ENCODE measurements at regions not wholly inside any gene's neighbourhood (a gene's known extent, or its start where the extent isn't known, plus 50 kb on each side); places are given as distances from the start of the nearest gene placed in this dataset.

DNA sequence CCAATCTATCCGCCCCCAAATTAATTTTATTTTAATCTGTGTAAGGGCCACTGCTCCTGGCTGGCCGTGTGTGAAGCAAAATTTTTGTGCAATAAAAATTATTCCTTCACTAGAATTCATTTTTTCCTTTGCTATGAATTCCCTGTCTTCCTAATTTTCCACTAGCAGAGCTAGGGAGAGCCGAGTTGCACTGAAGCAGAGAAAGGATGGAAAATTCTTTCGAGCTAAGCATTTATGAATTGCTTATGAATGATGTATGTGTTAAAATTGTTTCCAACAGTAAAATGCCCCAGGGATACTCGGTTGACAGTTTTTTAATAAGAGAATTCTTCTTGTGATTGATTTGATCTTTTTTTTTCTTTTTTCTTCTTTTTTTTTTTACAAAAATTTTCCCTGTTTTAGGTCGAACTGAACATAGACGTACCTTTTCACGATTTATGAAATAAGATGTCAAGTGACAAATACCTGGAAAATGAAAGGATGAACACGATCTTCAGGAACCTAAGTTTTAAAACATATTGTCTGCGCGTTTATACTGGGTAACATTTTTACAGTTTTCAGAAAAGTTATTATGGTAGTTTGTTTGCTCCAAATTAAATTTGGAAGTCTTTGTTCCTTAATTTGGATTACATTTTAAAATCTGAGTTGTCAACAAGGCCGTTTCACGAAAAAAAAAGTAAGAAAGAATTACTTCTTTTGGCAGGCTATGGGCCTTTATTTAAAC lies 288.8 kb upstream of the NFE2L3 start:
- Histone ChIP-seq H3K27me3 (ENCODE audit: insufficient read depth, low read length, poor library complexity) (peaks cover 11% of the 10 kb centered on the region), H3K9me3 (ENCODE audit: insufficient read depth, low read length, severe bottlenecking) (no peaks in the 10 kb centered on the region), H3K4me2 (ENCODE audit: insufficient read depth, low read length) (no peak overlapping the region), H3K36me3 (ENCODE audit: insufficient read depth, low read length) (no peaks in the 10 kb centered on the region), H3K79me2 (ENCODE audit: insufficient read depth, low read length) (no peaks in the 10 kb centered on the region), H3K27ac (ENCODE audit: low read length) (no peak overlapping the region), H2AFZ (ENCODE audit: low read depth, low read length) (no peak overlapping the region), H3K4me3 (ENCODE audit: low read depth in 1 of 2, low read length in 2 of 2) (no peak overlapping the region), H3K9ac (ENCODE audit: low read depth, low read length) (no peak overlapping the region), H3K4me1 (ENCODE audit: insufficient read depth, low read length) (no peaks in the 10 kb centered on the region), H4K20me1 (ENCODE audit: insufficient read depth, low read length) (no peaks in the 10 kb centered on the region)
- TF ChIP-seq EZH2 (IDR thresholded peaks at IDR 0.05; ENCODE audit: borderline replicate concordance, low read depth, low read length, severe bottlenecking) = no peak
- TF ChIP-seq, protein P1, sequence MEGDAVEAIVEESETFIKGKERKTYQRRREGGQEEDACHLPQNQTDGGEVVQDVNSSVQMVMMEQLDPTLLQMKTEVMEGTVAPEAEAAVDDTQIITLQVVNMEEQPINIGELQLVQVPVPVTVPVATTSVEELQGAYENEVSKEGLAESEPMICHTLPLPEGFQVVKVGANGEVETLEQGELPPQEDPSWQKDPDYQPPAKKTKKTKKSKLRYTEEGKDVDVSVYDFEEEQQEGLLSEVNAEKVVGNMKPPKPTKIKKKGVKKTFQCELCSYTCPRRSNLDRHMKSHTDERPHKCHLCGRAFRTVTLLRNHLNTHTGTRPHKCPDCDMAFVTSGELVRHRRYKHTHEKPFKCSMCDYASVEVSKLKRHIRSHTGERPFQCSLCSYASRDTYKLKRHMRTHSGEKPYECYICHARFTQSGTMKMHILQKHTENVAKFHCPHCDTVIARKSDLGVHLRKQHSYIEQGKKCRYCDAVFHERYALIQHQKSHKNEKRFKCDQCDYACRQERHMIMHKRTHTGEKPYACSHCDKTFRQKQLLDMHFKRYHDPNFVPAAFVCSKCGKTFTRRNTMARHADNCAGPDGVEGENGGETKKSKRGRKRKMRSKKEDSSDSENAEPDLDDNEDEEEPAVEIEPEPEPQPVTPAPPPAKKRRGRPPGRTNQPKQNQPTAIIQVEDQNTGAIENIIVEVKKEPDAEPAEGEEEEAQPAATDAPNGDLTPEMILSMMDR (IDR thresholded peaks at IDR 0.05; ENCODE audit: borderline replicate concordance, extremely low read depth, low read length, poor library complexity, severe bottlenecking) = no peak
- no peak for ATAC-seq (ENCODE audit: insufficient read depth, low read depth)
- no peak for DNase-seq

- Histone ChIP-seq H3K36me3 (ENCODE audit: insufficient read depth, low read length) (no peaks in the 10 kb centered on the region), H3K27ac (ENCODE audit: low read length) (no peak overlapping the region), H4K20me1 (ENCODE audit: insufficient read depth, low read length) (no peaks in the 10 kb centered on the region), H3K9ac (ENCODE audit: low read depth, low read length) (no peak overlapping the region), H3K4me3 (ENCODE audit: low read depth in 1 of 2, low read length in 2 of 2) (no peak overlapping the region), H3K9me3 (ENCODE audit: insufficient read depth, low read length, severe bottlenecking) (no peaks in the 10 kb centered on the region), H3K4me1 (ENCODE audit: insufficient read depth, low read length) (no peaks in the 10 kb centered on the region), H3K79me2 (ENCODE audit: insufficient read depth, low read length) (no peaks in the 10 kb centered on the region), H2AFZ (ENCODE audit: low read depth, low read length) (no peak overlapping the region), H3K4me2 (ENCODE audit: insufficient read depth, low read length) (no peak overlapping the region), H3K27me3 (ENCODE audit: insufficient read depth, low read length, poor library complexity) (peaks cover 16% of the 10 kb centered on the region)
- TF ChIP-seq, protein P1 (IDR thresholded peaks at IDR 0.05; ENCODE audit: borderline replicate concordance, extremely low read depth, low read length, poor library complexity, severe bottlenecking) = no peak
- TF ChIP-seq EZH2 (IDR thresholded peaks at IDR 0.05; ENCODE audit: borderline replicate concordance, low read depth, low read length, severe bottlenecking) = no peak
- DNase-seq (no peak), ATAC-seq (ENCODE audit: insufficient read depth, low read depth) (no peak)
These were observed 288.3 kb upstream of the NFE2L3 start for GRCh38 chr7:25863729-25864110.

DNA sequence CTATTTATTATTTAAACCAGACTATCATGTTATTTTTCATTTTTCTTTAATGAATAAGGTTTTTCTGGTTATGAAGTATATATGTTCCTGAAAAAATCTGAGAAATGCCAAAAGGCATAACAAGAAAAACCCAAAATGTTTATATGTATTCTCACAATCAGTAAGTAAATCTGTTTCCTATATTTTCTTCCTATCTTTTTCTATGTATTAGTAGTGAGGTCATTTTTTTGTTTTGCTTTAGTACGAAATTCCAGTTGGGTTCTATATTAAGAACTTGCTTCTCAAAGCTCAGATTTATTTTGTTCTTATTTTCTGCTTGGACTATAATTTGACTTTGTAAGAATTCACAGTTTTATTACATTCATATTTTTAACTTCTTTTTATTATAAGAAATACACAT lies 287.5 kb upstream of the NFE2L3 start:
- no peak overlapping the region for H3K9ac ChIP-seq (ENCODE audit: low read depth, low read length)
- H3K4me2 ChIP-seq (ENCODE audit: insufficient read depth, low read length) = no peak overlapping the region
- DNase-seq (no peak), ATAC-seq (ENCODE audit: insufficient read depth, low read depth) (no peak)
- H3K27me3 ChIP-seq (ENCODE audit: insufficient read depth, low read length, poor library complexity) = peaks cover 22% of the 10 kb centered on the region
- no peaks in the 10 kb centered on the region for H3K4me1 ChIP-seq (ENCODE audit: insufficient read depth, low read length)
- H4K20me1 ChIP-seq (ENCODE audit: insufficient read depth, low read length) = no peaks in the 10 kb centered on the region
- no peaks in the 10 kb centered on the region for H3K79me2 ChIP-seq (ENCODE audit: insufficient read depth, low read length)
- H3K9me3 ChIP-seq (ENCODE audit: insufficient read depth, low read length, severe bottlenecking) = no peaks in the 10 kb centered on the region
- TF ChIP-seq, protein P1 (IDR thresholded peaks at IDR 0.05; ENCODE audit: borderline replicate concordance, extremely low read depth, low read length, poor library complexity, severe bottlenecking) = no peak
- TF ChIP-seq EZH2 (IDR thresholded peaks at IDR 0.05; ENCODE audit: borderline replicate concordance, low read depth, low read length, severe bottlenecking) = no peak
- H2AFZ ChIP-seq (ENCODE audit: low read depth, low read length) = no peak overlapping the region
- H3K27ac ChIP-seq (ENCODE audit: low read length) = no peak overlapping the region
- H3K36me3 ChIP-seq (ENCODE audit: insufficient read depth, low read length) = no peaks in the 10 kb centered on the region
- H3K4me3 ChIP-seq (ENCODE audit: low read depth in 1 of 2, low read length in 2 of 2) = no peak overlapping the region
